HG02571 (cell line): ENCODE measurements at regions not wholly inside any gene's neighbourhood (a gene's known extent, or its start where the extent isn't known, plus 50 kb on each side); places are given as distances from the start of the nearest gene placed in this dataset.

ENCODE experiments used
- ATAC-seq: cut with Tn5 transposase; IDR thresholded peaks from one replicate; pipeline ENCODE4 v1.9.1; 2021; ENCODE audit warnings: mild to moderate bottlenecking, moderate library complexity; ENCODE audit not compliant: unreplicated experiment

- no peak for ATAC-seq
Measured at GRCh38 chr12:90899456-90900182, 55.4 kb downstream of the CCER1 start.

- no peak for ATAC-seq
Measured at GRCh38 chr12:90897986-90898385, 57.0 kb downstream of the CCER1 start.

GRCh38 chr12:90897316-90897715, 57.7 kb downstream of the CCER1 start:
- no peak for ATAC-seq

GRCh38 chr12:90896821-90897220, 58.2 kb downstream of the CCER1 start:
- no peak for ATAC-seq

GRCh38 chr12:90896164-90896563, 58.8 kb downstream of the CCER1 start:
- no peak for ATAC-seq

GRCh38 chr12:90888316-90888715, 66.7 kb downstream of the CCER1 start:
- no peak for ATAC-seq

- ATAC-seq = no peak
Measured at GRCh38 chr12:90883456-90883855, 71.5 kb downstream of the CCER1 start.

- no peak for ATAC-seq
Measured at GRCh38 chr12:90871726-90872096, 83.3 kb downstream of the CCER1 start.

- no peak for ATAC-seq
Measured at GRCh38 chr12:90870971-90871725, 83.8 kb downstream of the CCER1 start.

- ATAC-seq = no peak
Measured at GRCh38 chr12:90868626-90869025, 86.3 kb downstream of the CCER1 start.

GRCh38 chr12:90859591-90859990, 95.4 kb downstream of the CCER1 start:
- no peak for ATAC-seq

GRCh38 chr12:90858252-90858651, 96.7 kb downstream of the CCER1 start:
- no peak for ATAC-seq

- ATAC-seq = no peak
Measured at GRCh38 chr12:90855534-90855933, 99.4 kb downstream of the CCER1 start.

- peak; percentile 64 for ATAC-seq
Measured at GRCh38 chr12:90854136-90854689, 100.8 kb downstream of the CCER1 start.

GRCh38 chr12:90851800-90852718, 102.9 kb downstream of the CCER1 start:
- no peak for ATAC-seq

GRCh38 chr12:90842477-90842876, 112.5 kb downstream of the CCER1 start:
- ATAC-seq = no peak

- no peak for ATAC-seq
Measured at GRCh38 chr12:90841336-90841735, 113.6 kb downstream of the CCER1 start.

- ATAC-seq = no peak
Measured at GRCh38 chr12:90839346-90839745, 115.6 kb downstream of the CCER1 start.

GRCh38 chr12:90836689-90837088, 118.3 kb downstream of the CCER1 start:
- ATAC-seq = no peak

- no peak for ATAC-seq
Measured at GRCh38 chr12:90833228-90833627, 121.7 kb downstream of the CCER1 start.

- ATAC-seq = no peak
Measured at GRCh38 chr12:90832427-90832826, 122.5 kb downstream of the CCER1 start.
